ENCODE measurements at regions not wholly inside any gene's neighbourhood (a gene's known extent, or its start where the extent isn't known, plus 50 kb on each side); places are given as distances from the start of the nearest gene placed in this dataset.

DNA sequence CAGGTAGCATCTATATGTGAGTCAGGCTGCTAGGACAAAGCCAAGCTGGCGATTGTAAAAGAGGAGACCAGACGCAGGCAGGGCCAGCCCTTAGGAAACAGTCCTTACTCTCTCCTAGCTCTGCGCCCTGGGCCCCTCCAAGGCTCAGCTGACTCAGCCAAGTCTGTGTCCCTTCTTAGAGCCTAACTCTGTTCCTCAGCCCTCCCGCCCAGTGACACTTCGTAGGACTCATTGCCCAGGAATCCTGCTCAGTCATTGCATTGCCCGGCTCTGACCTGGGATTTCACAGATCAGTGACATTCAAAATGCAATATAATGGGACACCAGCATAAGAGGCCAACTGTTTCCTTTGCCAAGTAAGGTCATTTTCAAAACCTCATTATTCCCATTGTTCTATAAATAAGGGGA is 244.2 kb downstream of the TLE3 start:
- Mint-ChIP-seq H3K36me3 (ENCODE audit: unreplicated experiment) (no peaks in the 10 kb centered on the region), H3K27ac (ENCODE audit: unreplicated experiment) (no peak overlapping the region)

DNA sequence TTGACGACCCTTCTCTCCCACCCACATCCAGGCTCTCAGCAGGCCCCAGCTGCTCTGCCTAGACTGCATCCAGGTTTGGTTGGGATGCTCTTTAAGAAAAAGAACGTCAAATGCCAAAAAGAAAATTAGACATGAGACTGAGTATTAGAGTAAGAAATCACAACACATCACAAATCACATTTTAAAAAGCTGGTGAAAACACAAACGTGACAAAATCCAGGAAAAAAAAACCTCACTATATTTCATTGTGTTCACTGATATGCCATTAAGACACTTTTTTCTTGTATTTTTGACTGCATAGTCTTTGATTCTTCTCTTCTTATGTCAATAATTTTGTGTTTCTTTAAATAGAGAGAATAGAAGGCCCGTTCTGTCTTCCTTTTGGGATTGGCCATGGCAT is 243.7 kb downstream of the TLE3 start:
- TF ChIP-seq, protein P1, sequence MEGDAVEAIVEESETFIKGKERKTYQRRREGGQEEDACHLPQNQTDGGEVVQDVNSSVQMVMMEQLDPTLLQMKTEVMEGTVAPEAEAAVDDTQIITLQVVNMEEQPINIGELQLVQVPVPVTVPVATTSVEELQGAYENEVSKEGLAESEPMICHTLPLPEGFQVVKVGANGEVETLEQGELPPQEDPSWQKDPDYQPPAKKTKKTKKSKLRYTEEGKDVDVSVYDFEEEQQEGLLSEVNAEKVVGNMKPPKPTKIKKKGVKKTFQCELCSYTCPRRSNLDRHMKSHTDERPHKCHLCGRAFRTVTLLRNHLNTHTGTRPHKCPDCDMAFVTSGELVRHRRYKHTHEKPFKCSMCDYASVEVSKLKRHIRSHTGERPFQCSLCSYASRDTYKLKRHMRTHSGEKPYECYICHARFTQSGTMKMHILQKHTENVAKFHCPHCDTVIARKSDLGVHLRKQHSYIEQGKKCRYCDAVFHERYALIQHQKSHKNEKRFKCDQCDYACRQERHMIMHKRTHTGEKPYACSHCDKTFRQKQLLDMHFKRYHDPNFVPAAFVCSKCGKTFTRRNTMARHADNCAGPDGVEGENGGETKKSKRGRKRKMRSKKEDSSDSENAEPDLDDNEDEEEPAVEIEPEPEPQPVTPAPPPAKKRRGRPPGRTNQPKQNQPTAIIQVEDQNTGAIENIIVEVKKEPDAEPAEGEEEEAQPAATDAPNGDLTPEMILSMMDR (IDR thresholded peaks at IDR 0.05; ENCODE audit: partially characterized antibody, unreplicated experiment), result no peak
- Mint-ChIP-seq H3K27ac (ENCODE audit: unreplicated experiment) (no peak overlapping the region), H3K27me3 (ENCODE audit: unreplicated experiment) (peaks cover 8% of the 10 kb centered on the region), H3K4me1 (ENCODE audit: low read depth, unreplicated experiment) (peaks cover 22% of the 10 kb centered on the region), H3K9me3 (ENCODE audit: unreplicated experiment) (peaks cover 13% of the 10 kb centered on the region), H3K4me3 (ENCODE audit: unreplicated experiment) (no peak overlapping the region), H3K36me3 (ENCODE audit: unreplicated experiment) (no peaks in the 10 kb centered on the region)
- DNase-seq, result no peak

More for the DNA sequence above, 244.2 kb downstream of the TLE3 start:
- Mint-ChIP-seq H3K4me1 (ENCODE audit: low read depth, unreplicated experiment) (peaks cover 20% of the 10 kb centered on the region), H3K4me3 (ENCODE audit: unreplicated experiment) (no peak overlapping the region), H3K9me3 (ENCODE audit: unreplicated experiment) (peaks cover 12% of the 10 kb centered on the region), H3K27me3 (ENCODE audit: unreplicated experiment) (peaks cover 8% of the 10 kb centered on the region)
- DNase-seq, result no peak
- TF ChIP-seq, protein P1 (IDR thresholded peaks at IDR 0.05; ENCODE audit: partially characterized antibody, unreplicated experiment), result no peak

DNA sequence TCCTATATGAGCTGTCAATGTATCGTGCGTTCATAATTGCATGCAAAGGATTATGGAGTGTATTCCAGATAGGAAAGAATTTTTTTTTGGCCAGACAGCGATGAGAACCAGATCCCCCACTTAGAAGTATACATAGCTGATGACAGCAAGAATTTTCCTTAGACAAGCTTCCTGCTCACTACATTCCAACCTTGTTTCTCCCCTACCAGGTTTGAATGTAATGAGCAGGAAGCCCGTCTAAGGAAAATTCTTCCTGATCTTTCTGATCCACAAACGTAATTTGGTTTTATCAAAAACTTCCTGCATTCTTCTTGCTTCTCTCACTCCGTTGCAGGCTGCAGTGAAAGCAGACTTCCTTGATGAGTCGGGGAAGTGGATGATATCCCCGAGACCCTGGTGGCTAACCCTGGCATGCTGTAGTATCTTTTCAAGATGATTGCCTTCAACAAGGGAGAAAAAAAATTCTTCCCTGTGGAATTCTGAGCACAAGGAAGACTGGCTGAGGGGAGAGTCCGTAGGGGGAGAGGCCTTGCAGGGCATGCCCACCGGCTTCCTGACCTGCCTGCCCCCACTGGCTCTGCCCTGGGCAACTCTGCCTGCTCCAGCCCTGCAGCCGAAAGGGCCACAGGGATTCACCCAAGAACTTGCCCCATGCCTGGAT is 243.1 kb downstream of the TLE3 start:
- Mint-ChIP-seq H3K36me3 (ENCODE audit: unreplicated experiment) (no peaks in the 10 kb centered on the region), H3K9me3 (ENCODE audit: unreplicated experiment) (peaks cover 13% of the 10 kb centered on the region), H3K27ac (ENCODE audit: unreplicated experiment) (no peak overlapping the region), H3K4me1 (ENCODE audit: low read depth, unreplicated experiment) (peaks cover 22% of the 10 kb centered on the region), H3K27me3 (ENCODE audit: unreplicated experiment) (peaks cover 8% of the 10 kb centered on the region), H3K4me3 (ENCODE audit: unreplicated experiment) (no peak overlapping the region)
- TF ChIP-seq, protein P1 (IDR thresholded peaks at IDR 0.05; ENCODE audit: partially characterized antibody, unreplicated experiment), result no peak
- DNase-seq, result no peak

DNA sequence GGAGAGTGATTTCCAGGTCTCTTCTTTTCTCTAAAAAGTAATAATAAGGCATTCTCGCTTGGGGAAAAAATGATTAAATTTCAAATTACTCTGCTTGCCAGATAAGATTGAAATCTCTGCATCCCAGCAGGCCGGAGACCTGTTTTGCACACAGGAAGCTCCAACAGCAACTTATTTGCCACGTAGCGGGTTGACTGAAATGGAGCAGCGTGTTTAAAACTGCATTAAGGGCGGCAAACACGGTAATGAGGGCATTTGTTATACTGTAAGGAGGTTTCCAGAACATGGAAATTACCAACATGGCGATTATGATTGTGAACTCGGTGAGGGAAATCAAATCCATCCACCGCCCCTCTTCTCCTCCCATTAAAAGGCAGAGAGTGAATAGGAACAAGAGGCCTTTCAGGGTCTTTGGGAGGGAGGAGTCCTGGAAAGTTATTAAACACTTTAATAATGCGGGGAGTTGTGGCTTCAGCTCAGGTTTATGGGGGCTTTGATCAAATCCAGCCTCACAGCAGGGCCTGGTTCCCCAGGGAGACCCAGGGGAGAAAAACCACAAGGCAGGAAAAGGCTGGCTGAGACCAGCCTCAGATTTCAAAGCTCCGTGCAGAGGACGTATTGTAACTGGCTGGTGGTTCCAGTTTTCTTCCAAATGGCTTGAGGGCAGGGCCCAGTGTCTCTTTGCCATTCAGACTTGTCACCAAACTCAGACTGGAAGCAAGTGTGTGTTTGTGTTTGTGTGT is 242.3 kb downstream of the TLE3 start:
- TF ChIP-seq, protein P1 (IDR thresholded peaks at IDR 0.05; ENCODE audit: partially characterized antibody, unreplicated experiment), result no peak
- Mint-ChIP-seq H3K9me3 (ENCODE audit: unreplicated experiment) (peaks cover 13% of the 10 kb centered on the region), H3K27me3 (ENCODE audit: unreplicated experiment) (peaks cover 8% of the 10 kb centered on the region), H3K4me3 (ENCODE audit: unreplicated experiment) (no peak overlapping the region), H3K36me3 (ENCODE audit: unreplicated experiment) (no peaks in the 10 kb centered on the region), H3K27ac (ENCODE audit: unreplicated experiment) (no peak overlapping the region), H3K4me1 (ENCODE audit: low read depth, unreplicated experiment) (peaks cover 25% of the 10 kb centered on the region)
- no peak for DNase-seq

DNA sequence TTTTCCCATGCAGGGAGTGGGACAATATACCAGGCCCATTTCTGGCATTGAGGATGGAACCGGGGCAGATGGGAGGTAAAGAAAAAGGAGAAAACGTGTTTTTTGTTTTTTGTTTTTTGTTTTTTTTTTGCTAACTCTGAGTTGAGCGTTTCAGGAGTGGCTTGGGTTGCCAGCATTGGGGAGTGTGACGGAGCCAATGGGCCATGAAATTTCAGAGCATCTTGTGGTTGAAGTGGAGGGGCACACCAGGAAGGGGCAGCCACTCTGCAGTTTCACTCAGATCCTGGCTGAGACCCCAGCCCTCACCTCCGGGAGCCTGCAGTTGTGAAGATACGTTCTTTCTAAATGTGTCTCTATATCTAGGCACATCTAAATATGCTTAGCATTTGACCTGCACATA is 240.5 kb downstream of the TLE3 start:
- Mint-ChIP-seq H3K36me3 (ENCODE audit: unreplicated experiment) (no peaks in the 10 kb centered on the region), H3K4me1 (ENCODE audit: low read depth, unreplicated experiment) (peaks cover 35% of the 10 kb centered on the region), H3K27ac (ENCODE audit: unreplicated experiment) (peak overlapping the region; percentile 52)

More for the DNA sequence above, 240.5 kb downstream of the TLE3 start:
- Mint-ChIP-seq H3K4me3 (ENCODE audit: unreplicated experiment) (no peak overlapping the region), H3K27me3 (ENCODE audit: unreplicated experiment) (peaks cover 7% of the 10 kb centered on the region), H3K9me3 (ENCODE audit: unreplicated experiment) (peaks cover 17% of the 10 kb centered on the region)
- TF ChIP-seq, protein P1 (IDR thresholded peaks at IDR 0.05; ENCODE audit: partially characterized antibody, unreplicated experiment), result no peak
- no peak for DNase-seq

Data from glutamatergic neuron (in vitro differentiated cells).